H1 (cell line): ENCODE measurements at regions not wholly inside any gene's neighbourhood (a gene's known extent, or its start where the extent isn't known, plus 50 kb on each side); places are given as distances from the start of the nearest gene placed in this dataset.

Experiments
- CTCF ChIA-PET: fragments of 300-600 bp; sonication (Branson Sonifier 250); formaldehyde crosslinking; loops from one replicate; lab custom pipeline; 2021; ENCODE audit not compliant: partially characterized antibody; lab: Charles Lee
- POLR2A ChIA-PET: fragments of 300-600 bp; sonication (Branson Sonifier 250); formaldehyde crosslinking; loops from one replicate; lab custom pipeline; 2021; ENCODE audit warnings: inconsistent platforms; ENCODE audit not compliant: partially characterized antibody; lab: Charles Lee
- DNase-seq, 2 experiments: peaks; one replicate each; pipeline versions ENCODE4 v3.0.0 to v3.0.0-alpha.2; 2010 to 2022; ENCODE audit warnings: low spot score in 2 of 2, low read depth in 1 of 2, mixed read lengths in 1 of 2
- FAIRE-seq: peaks from 2 replicates; lab custom pipeline; 2011; peaks lifted over from hg19 to GRCh38; lab: Jason Lieb, UNC
- H2AFZ ChIP-seq: 2 replicates; pipeline ENCODE4 v1.8.1; 2012; ENCODE audit warnings: low read length, inconsistent platforms
- H2AK5ac ChIP-seq: 2 replicates; pipeline ENCODE4 v1.6.1; 2013; ENCODE audit warnings: low read depth, low read length
- H2BK120ac ChIP-seq: replicated peaks from 2 replicates; pipeline ENCODE3; 2013; ENCODE audit warnings: low read depth, low read length, inconsistent platforms
- H2BK12ac ChIP-seq: 2 replicates; pipeline ENCODE4 v1.6.1; 2013; ENCODE audit warnings: low read depth, low read length
- H2BK15ac ChIP-seq: 2 replicates; pipeline ENCODE4 v1.6.1; 2013; ENCODE audit warnings: low read length
- H2BK20ac ChIP-seq: 2 replicates; pipeline ENCODE4 v1.6.1; 2013; ENCODE audit warnings: low read length
- H2BK5ac ChIP-seq: 2 replicates; pipeline ENCODE4 v1.6.1; 2013; ENCODE audit warnings: low read depth, low read length
- H3K14ac ChIP-seq: 2 replicates; pipeline ENCODE4 v1.6.1; 2013; ENCODE audit warnings: inconsistent platforms; ENCODE audit not compliant: insufficient read length
- H3K18ac ChIP-seq: 2 replicates; pipeline ENCODE4 v1.6.1; 2013; ENCODE audit warnings: low read length; ENCODE audit errors: extremely low read depth
- H3K23ac ChIP-seq: 2 replicates; pipeline ENCODE4 v1.6.1; 2013; ENCODE audit warnings: inconsistent platforms; ENCODE audit not compliant: insufficient read length
- H3K23me2 ChIP-seq: 2 replicates; pipeline ENCODE4 v1.6.1; 2013; ENCODE audit warnings: low read depth, low read length
- H3K27ac ChIP-seq: 2 replicates; pipeline ENCODE4 v1.6.1; 2011; ENCODE audit warnings: low read depth, low read length, inconsistent platforms
- H3K27me3 ChIP-seq, 4 experiments: replicated peaks in 1 of 4; 1 replicate in 1 of 4; 2 replicates in 3 of 4; pipeline versions ENCODE4 v1.6.1 to v1.8.1; 2011 to 2013; ENCODE audit warnings: low read length in 3 of 4, mild to moderate bottlenecking in 3 of 4, inconsistent platforms in 2 of 4, mixed read lengths in 2 of 4, moderate library complexity in 1 of 4; ENCODE audit not compliant: control insufficient read depth in 3 of 4, insufficient read depth in 3 of 4; ENCODE audit errors: extremely low read depth in 1 of 4
- H3K36me3 ChIP-seq, 4 experiments: 2 replicates each; pipeline versions ENCODE4 v1.6.1 to v1.8.1; 2011 to 2013; ENCODE audit warnings: mild to moderate bottlenecking in 4 of 4, low read length in 3 of 4, moderate library complexity in 2 of 4, control low read depth in 1 of 4, inconsistent platforms in 1 of 4; ENCODE audit not compliant: insufficient read depth in 4 of 4, control insufficient read depth in 2 of 4
- H3K4ac ChIP-seq: replicated peaks from 2 replicates; pipeline ENCODE3; 2013; ENCODE audit warnings: low read length, low read depth, mixed read lengths, inconsistent platforms; ENCODE audit not compliant: insufficient read length
- H3K4me1 ChIP-seq, 4 experiments: replicated peaks in 1 of 4; 1 replicate in 1 of 4; 2 replicates in 3 of 4; pipeline versions ENCODE4 v1.6.1 to v1.8.1; 2011 to 2013; ENCODE audit warnings: low read length in 3 of 4, inconsistent platforms in 2 of 4, mixed read lengths in 1 of 4; ENCODE audit not compliant: insufficient read depth in 4 of 4, control insufficient read depth in 3 of 4
- H3K4me2 ChIP-seq, 2 experiments: 2 replicates each; pipeline versions ENCODE4 v1.6.1 to v1.8.1; 2011 to 2013; ENCODE audit warnings: low read depth in 2 of 2, low read length in 2 of 2, control low read depth in 1 of 2, inconsistent platforms in 1 of 2, mild to moderate bottlenecking in 1 of 2; ENCODE audit not compliant: insufficient read depth in 1 of 2
- H3K4me3 ChIP-seq, 4 experiments: fragments of 200-600, 300-600 bp in 1 of 4; sonication (generic), shearing (Covaris generic), sonication (Bioruptor Twin) in 1 of 4; 2 replicates each; pipeline versions ENCODE4 v1.5.1 to v1.8.1; 2011 to 2016; ENCODE audit warnings: low read length in 4 of 4, low read depth in 3 of 4, control low read depth in 2 of 4, inconsistent platforms in 2 of 4, mild to moderate bottlenecking in 2 of 4, mixed read lengths in 1 of 4, moderate library complexity in 1 of 4; ENCODE audit not compliant: insufficient read depth in 2 of 4; ENCODE audit errors: extremely low read depth in 1 of 4
- H3K56ac ChIP-seq: replicated peaks from 2 replicates; pipeline ENCODE3; 2013; ENCODE audit warnings: low read depth, mild to moderate bottlenecking, mixed read lengths, low read length, inconsistent platforms; ENCODE audit not compliant: insufficient read length
- H3K79me1 ChIP-seq: 2 replicates; pipeline ENCODE4 v1.6.1; 2013; ENCODE audit warnings: low read depth, low read length, control low read depth
- H3K79me2 ChIP-seq, 2 experiments: 2 replicates each; pipeline versions ENCODE4 v1.6.1 to v1.8.1; 2012 to 2013; ENCODE audit warnings: low read length in 2 of 2, mild to moderate bottlenecking in 2 of 2, inconsistent platforms in 1 of 2; ENCODE audit not compliant: insufficient read depth in 2 of 2, control insufficient read depth in 1 of 2
- H3K9ac ChIP-seq, 4 experiments: replicated peaks in 1 of 4; 1 replicate in 1 of 4; 2 replicates in 3 of 4; pipeline versions ENCODE4 v1.6.1 to v1.8.1; 2011 to 2013; ENCODE audit warnings: low read depth in 3 of 4, low read length in 3 of 4, control low read depth in 2 of 4, mild to moderate bottlenecking in 2 of 4, moderate library complexity in 2 of 4, inconsistent platforms in 1 of 4; ENCODE audit errors: extremely low read depth in 1 of 4
- H3K9me3 ChIP-seq, 2 experiments: 2 replicates each; pipeline versions ENCODE4 v1.6.1 to v1.8.1; 2012 to 2013; ENCODE audit warnings: mild to moderate bottlenecking in 2 of 2, moderate library complexity in 2 of 2, control low read depth in 1 of 2, inconsistent platforms in 1 of 2, low read depth in 1 of 2, low read length in 1 of 2, mixed read lengths in 1 of 2; ENCODE audit not compliant: insufficient read depth in 2 of 2
- H4K20me1 ChIP-seq, 2 experiments: replicated peaks in 1 of 2; 2 replicates each; pipeline versions ENCODE3 to v1.8.1; 2011 to 2013; ENCODE audit warnings: inconsistent platforms in 2 of 2, low read length in 2 of 2, mild to moderate bottlenecking in 1 of 2; ENCODE audit not compliant: insufficient read depth in 2 of 2, control insufficient read depth in 1 of 2
- H4K5ac ChIP-seq: 2 replicates; pipeline ENCODE4 v1.6.1; 2013; ENCODE audit warnings: low read length, low read depth, mixed read lengths, inconsistent platforms; ENCODE audit not compliant: insufficient read length
- H4K8ac ChIP-seq: 2 replicates; pipeline ENCODE4 v1.8.0; 2013; ENCODE audit warnings: mild to moderate bottlenecking, moderate library complexity, low read length, inconsistent platforms; ENCODE audit not compliant: insufficient read depth; ENCODE audit errors: extremely low read depth
- H4K91ac ChIP-seq: replicated peaks from 2 replicates; pipeline ENCODE3; 2013; ENCODE audit warnings: low read length, mixed read lengths, inconsistent platforms; ENCODE audit not compliant: insufficient read length
- ASH2L ChIP-seq: fragments of 200-600, 300-600 bp; sonication (generic); IDR thresholded peaks from one replicate; pipeline ENCODE4 v1.7.1; 2017; ENCODE audit warnings: low read length
- CEBPB ChIP-seq: IDR thresholded peaks from 2 replicates; pipeline ENCODE4 v1.6.1; 2012; ENCODE audit warnings: low read depth, low read length
- GABPA ChIP-seq: IDR thresholded peaks from 2 replicates; pipeline ENCODE4 v1.6.1; 2011; ENCODE audit warnings: mild to moderate bottlenecking, low read length, moderate library complexity, borderline replicate concordance; ENCODE audit not compliant: insufficient read depth
- HDAC6 ChIP-seq: IDR thresholded peaks from one replicate; pipeline ENCODE4 v1.7.1; 2012; ENCODE audit warnings: low read depth, mild to moderate bottlenecking, inconsistent platforms, low read length, moderate library complexity
- POU5F1 ChIP-seq: IDR thresholded peaks from 2 replicates; pipeline ENCODE4 v1.6.1; 2011; ENCODE audit warnings: low read depth, mild to moderate bottlenecking, low read length, moderate library complexity
- RNF2 ChIP-seq: fragments of 200-900, 300-1000 bp; sonication (generic); IDR thresholded peaks from 2 replicates; pipeline ENCODE4 v1.7.1; 2016; ENCODE audit warnings: borderline replicate concordance, low read depth, mild to moderate bottlenecking, antibody characterized with exemption, low read length; ENCODE audit not compliant: poor library complexity, severe bottlenecking; ENCODE audit errors: missing control alignments
- SAP30 ChIP-seq: fragments of 300-600 bp; sonication (generic); IDR thresholded peaks from 2 replicates; pipeline ENCODE4 v1.7.1; 2012; ENCODE audit warnings: low read length, moderate library complexity, mild to moderate bottlenecking, inconsistent platforms; ENCODE audit not compliant: insufficient read depth, insufficient replicate concordance
- SRF ChIP-seq: IDR thresholded peaks from 2 replicates; pipeline ENCODE4 v1.6.1; 2011; ENCODE audit warnings: mild to moderate bottlenecking, low read depth, low read length, moderate library complexity
- TBP ChIP-seq: IDR thresholded peaks from 2 replicates; pipeline ENCODE4 v1.6.1; 2011; ENCODE audit warnings: low read depth, low read length, improper control_type of control experiment
- YY1 ChIP-seq: IDR thresholded peaks from 2 replicates; pipeline ENCODE4 v1.6.1; 2011; ENCODE audit warnings: low read depth, mild to moderate bottlenecking, low read length
- WGBS, 2 experiments: shearing (Covaris generic) in 1 of 2; methylation state at CpG; one replicate each; pipeline versions ENCODE4 v1.1.6 to v1.1.7; 2013 to 2015; ENCODE audit warnings: low lambda C conversion rate in 2 of 2, mixed read lengths in 2 of 2, inconsistent platforms in 1 of 2, low coverage in 1 of 2, missing lambda C conversion rate in 1 of 2; ENCODE audit not compliant: insufficient replicate concordance in 2 of 2, insufficient coverage in 1 of 2, insufficient read length in 1 of 2; ENCODE audit errors: extremely low coverage in 1 of 2, missing lambda C conversion rate in 1 of 2; 5-methylcytosine and 5-hydroxymethylcytosine counted together
- TF ChIP-seq, protein P1 (sequence below): IDR thresholded peaks from 2 replicates; pipeline ENCODE4 v1.6.1; 2012; ENCODE audit warnings: inconsistent platforms
- TF ChIP-seq, protein P2 (sequence below): IDR thresholded peaks from 2 replicates; pipeline ENCODE4 v1.6.1; 2011; ENCODE audit warnings: low read length, improper control_type of control experiment
- TF ChIP-seq, protein P3 (sequence below): IDR thresholded peaks from 2 replicates; pipeline ENCODE4 v1.6.1; 2011; ENCODE audit warnings: low read depth, mild to moderate bottlenecking, low read length; ENCODE audit not compliant: insufficient read depth

DNA sequence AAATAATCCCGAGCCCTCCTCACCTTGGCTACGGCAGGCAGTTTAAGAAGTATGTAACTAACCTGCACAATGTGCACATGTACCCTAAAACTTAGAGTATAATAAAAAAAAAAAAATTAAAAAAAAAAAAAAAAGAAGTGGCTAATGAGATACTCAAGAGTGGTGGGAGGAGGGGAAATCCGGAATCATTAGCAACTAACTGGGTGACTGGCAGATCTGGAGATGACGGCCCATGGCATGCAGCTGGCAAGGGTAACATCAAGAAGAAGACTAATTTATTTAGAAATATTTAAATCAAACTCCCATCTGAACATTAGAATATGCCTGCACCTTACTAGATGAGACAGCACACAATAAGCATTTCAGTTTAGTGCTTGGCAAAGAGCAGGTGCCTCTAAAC, 52.3 kb upstream of the TMCC3 start:
- Histone ChIP-seq H2BK5ac (no peak overlapping the region), H3K79me2 (no peaks in the 10 kb centered on the region), H2BK15ac (no peak overlapping the region), H3K18ac (no peak overlapping the region), H3K14ac (no peak overlapping the region), H4K91ac (no peak overlapping the region), H3K9me3 (no peaks in the 10 kb centered on the region), H3K4me1 (no peaks in the 10 kb centered on the region), H3K27me3 (no peaks in the 10 kb centered on the region), H3K56ac (no peak overlapping the region), H3K23ac (no peak overlapping the region), H4K8ac (no peak overlapping the region), H3K27ac (no peak overlapping the region), H2BK20ac (no peak overlapping the region), H3K4ac (no peak overlapping the region), H3K4me3 (no peak overlapping the region), H2AK5ac (no peak overlapping the region), H2BK12ac (no peak overlapping the region), H4K20me1 (no peaks in the 10 kb centered on the region), H3K79me1 (no peaks in the 10 kb centered on the region), H4K5ac (no peak overlapping the region), H3K36me3 (no peaks in the 10 kb centered on the region), H3K9ac (no peak overlapping the region), H3K4me2 (no peak overlapping the region), H2AFZ (no peak overlapping the region), H3K23me2 (no peaks in the 10 kb centered on the region), H2BK120ac (no peak overlapping the region)
- POLR2A ChIA-PET, result no interaction called here
- CTCF ChIA-PET, result no interaction called here
- WGBS, 2 experiments, result 91% methylated on average over 4 of the region's 4 CpGs; no CpG with 5 or more reads in 1 of the 2 experiments
- DNase-seq, result no peak
- FAIRE-seq, result no peak
- TF ChIP-seq GABPA, result no peak
- no peak for TF ChIP-seq HDAC6
- no peak for TF ChIP-seq POU5F1
- no peak for TF ChIP-seq SRF
- no peak for TF ChIP-seq TBP
- TF ChIP-seq SAP30, result no peak
- no peak for TF ChIP-seq ASH2L
- TF ChIP-seq, protein P1, sequence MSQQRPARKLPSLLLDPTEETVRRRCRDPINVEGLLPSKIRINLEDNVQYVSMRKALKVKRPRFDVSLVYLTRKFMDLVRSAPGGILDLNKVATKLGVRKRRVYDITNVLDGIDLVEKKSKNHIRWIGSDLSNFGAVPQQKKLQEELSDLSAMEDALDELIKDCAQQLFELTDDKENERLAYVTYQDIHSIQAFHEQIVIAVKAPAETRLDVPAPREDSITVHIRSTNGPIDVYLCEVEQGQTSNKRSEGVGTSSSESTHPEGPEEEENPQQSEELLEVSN, result no peak
- TF ChIP-seq RNF2, result no peak
- TF ChIP-seq, protein P2, sequence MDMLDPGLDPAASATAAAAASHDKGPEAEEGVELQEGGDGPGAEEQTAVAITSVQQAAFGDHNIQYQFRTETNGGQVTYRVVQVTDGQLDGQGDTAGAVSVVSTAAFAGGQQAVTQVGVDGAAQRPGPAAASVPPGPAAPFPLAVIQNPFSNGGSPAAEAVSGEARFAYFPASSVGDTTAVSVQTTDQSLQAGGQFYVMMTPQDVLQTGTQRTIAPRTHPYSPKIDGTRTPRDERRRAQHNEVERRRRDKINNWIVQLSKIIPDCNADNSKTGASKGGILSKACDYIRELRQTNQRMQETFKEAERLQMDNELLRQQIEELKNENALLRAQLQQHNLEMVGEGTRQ, result no peak
- no peak for TF ChIP-seq YY1
- TF ChIP-seq, protein P3, sequence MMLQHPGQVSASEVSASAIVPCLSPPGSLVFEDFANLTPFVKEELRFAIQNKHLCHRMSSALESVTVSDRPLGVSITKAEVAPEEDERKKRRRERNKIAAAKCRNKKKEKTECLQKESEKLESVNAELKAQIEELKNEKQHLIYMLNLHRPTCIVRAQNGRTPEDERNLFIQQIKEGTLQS, result no peak
- no peak for TF ChIP-seq CEBPB
